C4-2B (cell line): ENCODE measurements at regions not wholly inside any gene's neighbourhood (a gene's known extent, or its start where the extent isn't known, plus 50 kb on each side); places are given as distances from the start of the nearest gene placed in this dataset.

ENCODE experiments used
- CTCF ChIP-seq: fragments of 450-650 bp; conservative IDR thresholded peaks from 2 replicates; pipeline ENCODE4 v1.5.1; 2017; ENCODE audit warnings: mild to moderate bottlenecking
- ZFX ChIP-seq: fragments of 450-650 bp; IDR thresholded peaks from 2 replicates; pipeline ENCODE4 v1.6.1; 2017

- TF ChIP-seq CTCF (no peak), ZFX (no peak)
Observed at GRCh38 chr2:107576991-107577390, 249.7 kb upstream of the RGPD4 start.
